ENCODE measurements at regions not wholly inside any gene's neighbourhood (a gene's known extent, or its start where the extent isn't known, plus 50 kb on each side); places are given as distances from the start of the nearest gene placed in this dataset.

- TF ChIP-seq ZNF695 (CRISPR knock-in tag; IDR thresholded peaks at IDR 0.05) (no peak), BRF2 (IDR thresholded peaks at IDR 0.05; ENCODE audit: borderline replicate concordance, insufficient read depth, insufficient read length) (no peak), ZNF318 (IDR thresholded peaks at IDR 0.05; ENCODE audit: borderline replicate concordance in 1 of 2, low read depth in 1 of 2) (no peak), POLR2A (conservative IDR thresholded peaks at IDR 0.05) (no peak), ETV5 (CRISPR knock-in tag; IDR thresholded peaks at IDR 0.05; ENCODE audit: low read depth) (no peak), MYC (IDR thresholded peaks at IDR 0.05; ENCODE audit: low read depth, low read length) (no peak), MYC (CRISPR knock-in tag; IDR thresholded peaks at IDR 0.05; ENCODE audit: borderline replicate concordance, low read depth) (no peak)
These were observed 1291.9 kb downstream of the SI start for GRCh38 chr3:163786416-163786815.
